Esophagus muscularis mucosa (tissue), 4 donors: ENCODE measurements at regions not wholly inside any gene's neighbourhood (a gene's known extent, or its start where the extent isn't known, plus 50 kb on each side); places are given as distances from the start of the nearest gene placed in this dataset.

Experiments used
- CTCF ChIP-seq, 3 experiments: fragments of 200-600 bp in 2 of 3; fragments of 450-650 bp in 1 of 3; sonication (generic) in 2 of 3; IDR thresholded peaks; one replicate each; pipeline ENCODE4 v1.5.1; 2017 to 2019; ENCODE audit warnings: antibody characterized with exemption in 3 of 3, mild to moderate bottlenecking in 2 of 3, moderate library complexity in 1 of 3
- EP300 ChIP-seq: sonication (generic); formaldehyde crosslinking; IDR thresholded peaks from one replicate; pipeline ENCODE4 v1.6.1; 2017; ENCODE audit warnings: antibody characterized with exemption
- POLR2A ChIP-seq: fragments of 450-650 bp; IDR thresholded peaks from one replicate; pipeline ENCODE4 v1.6.1; 2017; ENCODE audit warnings: antibody characterized with exemption, moderate library complexity, mild to moderate bottlenecking, low read depth
- POLR2AphosphoS5 ChIP-seq, 2 donors: sonication (generic); formaldehyde crosslinking; IDR thresholded peaks; one replicate each; pipeline ENCODE4 v1.6.1; 2017; ENCODE audit warnings: antibody characterized with exemption in 2 of 2

DNA sequence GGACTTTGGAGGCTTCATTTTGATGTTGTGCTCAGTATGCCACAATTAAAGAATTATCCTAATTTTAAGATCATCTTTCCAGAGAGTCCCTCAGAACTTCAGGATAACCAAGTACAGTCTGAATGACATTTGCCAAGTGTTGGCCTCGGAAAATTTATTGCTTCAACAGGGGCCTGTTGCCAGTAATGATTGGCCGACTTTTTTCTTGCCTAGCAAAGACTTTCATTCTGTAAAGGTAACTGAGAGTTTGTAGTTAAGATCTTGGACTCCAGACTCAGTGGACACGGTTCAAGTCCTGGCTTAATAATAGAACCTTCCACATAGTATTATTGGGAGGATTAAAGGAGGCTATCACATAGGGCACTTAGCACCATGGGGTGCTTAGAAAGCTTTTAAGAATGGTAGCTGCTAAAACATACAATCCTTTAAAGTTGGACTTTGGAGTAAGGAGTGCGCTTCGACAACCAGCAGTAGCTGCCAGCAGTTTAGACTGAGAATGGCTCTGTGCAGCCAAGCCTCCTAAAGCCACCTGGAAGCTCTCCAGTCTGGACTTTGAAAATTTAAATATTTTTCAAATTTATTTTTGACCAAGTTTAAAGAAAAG, 90.0 kb downstream of the PLCE1 start:
- TF ChIP-seq POLR2A (no peak), CTCF (IDR thresholded peaks at IDR 0.05) (no peak), EP300 (no peak), POLR2AphosphoS5 (IDR thresholded peaks at IDR 0.05) (no peak)
